DND-41 (cell line): ENCODE measurements at regions not wholly inside any gene's neighbourhood (a gene's known extent, or its start where the extent isn't known, plus 50 kb on each side); places are given as distances from the start of the nearest gene placed in this dataset.

Source experiments
- EZH2 ChIP-seq: IDR thresholded peaks from 3 replicates; pipeline ENCODE4 v1.6.1; 2012; ENCODE audit warnings: borderline replicate concordance, low read depth, mild to moderate bottlenecking, moderate library complexity, low read length, inconsistent platforms; ENCODE audit not compliant: severe bottlenecking
- TF ChIP-seq, protein P1 (sequence below): IDR thresholded peaks from 2 replicates; pipeline ENCODE4 v1.5.1; 2012; ENCODE audit warnings: borderline replicate concordance, low read length, moderate library complexity, mild to moderate bottlenecking; ENCODE audit not compliant: poor library complexity, severe bottlenecking; ENCODE audit errors: extremely low read depth

DNA sequence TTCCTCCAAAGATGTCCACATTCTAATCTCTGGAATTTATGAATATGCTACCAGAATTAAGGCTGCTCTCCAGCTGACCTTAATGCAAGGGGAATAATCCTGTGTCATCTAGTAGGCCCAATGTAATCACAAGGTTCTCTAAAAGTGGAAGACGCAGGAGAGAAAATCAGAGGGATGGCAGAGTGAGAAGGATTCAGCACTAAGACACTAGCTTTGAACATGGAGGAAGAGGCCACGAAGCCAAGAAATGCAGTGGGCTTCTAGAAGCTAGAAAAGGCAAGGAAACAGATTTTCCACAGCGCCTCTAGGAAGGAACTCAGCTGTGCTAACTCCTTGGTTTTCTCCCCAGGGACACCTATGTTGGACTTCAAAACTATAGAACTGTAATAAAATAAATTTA, 240.7 kb upstream of the TRAM1L1 start:
- TF ChIP-seq, protein P1, sequence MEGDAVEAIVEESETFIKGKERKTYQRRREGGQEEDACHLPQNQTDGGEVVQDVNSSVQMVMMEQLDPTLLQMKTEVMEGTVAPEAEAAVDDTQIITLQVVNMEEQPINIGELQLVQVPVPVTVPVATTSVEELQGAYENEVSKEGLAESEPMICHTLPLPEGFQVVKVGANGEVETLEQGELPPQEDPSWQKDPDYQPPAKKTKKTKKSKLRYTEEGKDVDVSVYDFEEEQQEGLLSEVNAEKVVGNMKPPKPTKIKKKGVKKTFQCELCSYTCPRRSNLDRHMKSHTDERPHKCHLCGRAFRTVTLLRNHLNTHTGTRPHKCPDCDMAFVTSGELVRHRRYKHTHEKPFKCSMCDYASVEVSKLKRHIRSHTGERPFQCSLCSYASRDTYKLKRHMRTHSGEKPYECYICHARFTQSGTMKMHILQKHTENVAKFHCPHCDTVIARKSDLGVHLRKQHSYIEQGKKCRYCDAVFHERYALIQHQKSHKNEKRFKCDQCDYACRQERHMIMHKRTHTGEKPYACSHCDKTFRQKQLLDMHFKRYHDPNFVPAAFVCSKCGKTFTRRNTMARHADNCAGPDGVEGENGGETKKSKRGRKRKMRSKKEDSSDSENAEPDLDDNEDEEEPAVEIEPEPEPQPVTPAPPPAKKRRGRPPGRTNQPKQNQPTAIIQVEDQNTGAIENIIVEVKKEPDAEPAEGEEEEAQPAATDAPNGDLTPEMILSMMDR, result no peak
- no peak for TF ChIP-seq EZH2
